Hepatocyte (in vitro differentiated cells): ENCODE measurements at regions not wholly inside any gene's neighbourhood (a gene's known extent, or its start where the extent isn't known, plus 50 kb on each side); places are given as distances from the start of the nearest gene placed in this dataset.

Experiments
- EZH2 ChIP-seq: fragments of 200-600 bp; sonication (generic); IDR thresholded peaks from 2 replicates; pipeline ENCODE4 v1.6.1; 2016; ENCODE audit warnings: antibody characterized with exemption, mild to moderate bottlenecking, borderline replicate concordance
- EZH2phosphoT487 ChIP-seq: fragments of 200-600 bp; sonication (generic); IDR thresholded peaks from one replicate; pipeline ENCODE4 v1.6.1; 2018; ENCODE audit warnings: antibody characterized with exemption, mild to moderate bottlenecking, low read depth, moderate library complexity; ENCODE audit not compliant: unreplicated experiment, severe bottlenecking
- TF ChIP-seq, protein P1 (sequence below): fragments of 200-600 bp; sonication (generic); IDR thresholded peaks from 2 replicates; pipeline ENCODE4 v1.5.1; 2016; ENCODE audit warnings: antibody characterized with exemption, mild to moderate bottlenecking; ENCODE audit not compliant: poor library complexity

- TF ChIP-seq, protein P1, sequence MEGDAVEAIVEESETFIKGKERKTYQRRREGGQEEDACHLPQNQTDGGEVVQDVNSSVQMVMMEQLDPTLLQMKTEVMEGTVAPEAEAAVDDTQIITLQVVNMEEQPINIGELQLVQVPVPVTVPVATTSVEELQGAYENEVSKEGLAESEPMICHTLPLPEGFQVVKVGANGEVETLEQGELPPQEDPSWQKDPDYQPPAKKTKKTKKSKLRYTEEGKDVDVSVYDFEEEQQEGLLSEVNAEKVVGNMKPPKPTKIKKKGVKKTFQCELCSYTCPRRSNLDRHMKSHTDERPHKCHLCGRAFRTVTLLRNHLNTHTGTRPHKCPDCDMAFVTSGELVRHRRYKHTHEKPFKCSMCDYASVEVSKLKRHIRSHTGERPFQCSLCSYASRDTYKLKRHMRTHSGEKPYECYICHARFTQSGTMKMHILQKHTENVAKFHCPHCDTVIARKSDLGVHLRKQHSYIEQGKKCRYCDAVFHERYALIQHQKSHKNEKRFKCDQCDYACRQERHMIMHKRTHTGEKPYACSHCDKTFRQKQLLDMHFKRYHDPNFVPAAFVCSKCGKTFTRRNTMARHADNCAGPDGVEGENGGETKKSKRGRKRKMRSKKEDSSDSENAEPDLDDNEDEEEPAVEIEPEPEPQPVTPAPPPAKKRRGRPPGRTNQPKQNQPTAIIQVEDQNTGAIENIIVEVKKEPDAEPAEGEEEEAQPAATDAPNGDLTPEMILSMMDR = no peak
- no peak for TF ChIP-seq EZH2
- TF ChIP-seq EZH2phosphoT487 = no peak
Observed at GRCh38 chr1:218850367-218850766, 323.3 kb upstream of the LYPLAL1 start.
